ENCODE measurements at regions not wholly inside any gene's neighbourhood (a gene's known extent, or its start where the extent isn't known, plus 50 kb on each side); places are given as distances from the start of the nearest gene placed in this dataset.
"Not testable (repeated sequence)": the region's sequence is repeated elsewhere in the genome, so short reads cannot be mapped to it uniquely, and the experiment has no call there.

- H3K36me3 ChIP-seq (ENCODE audit: control insufficient read depth in 4 of 4, insufficient read depth in 3 of 4, low read depth in 1 of 4, low read length in 3 of 4); H3K4me3 ChIP-seq (ENCODE audit: low read depth in 1 of 3, low read length in 3 of 3); H3K9ac ChIP-seq (ENCODE audit: low read depth in 1 of 2, low read length in 2 of 2); H3K27me3 ChIP-seq (ENCODE audit: control insufficient read depth in 4 of 4, insufficient read depth in 4 of 4, low read length in 3 of 4); H3K4me1 ChIP-seq (ENCODE audit: control insufficient read depth in 4 of 4, insufficient read depth in 4 of 4, low read length in 3 of 4); DNase-seq (ENCODE audit: low spot score); H3K9me3 ChIP-seq (ENCODE audit: control insufficient read depth in 4 of 4, low read length in 3 of 4); H3K27ac ChIP-seq (ENCODE audit: low read depth in 1 of 2, low read length in 2 of 2): not testable (repeated sequence)
- WGBS = 93% methylated on average over 1 of the region's 1 CpG
These were observed 50.8 kb upstream of the KIF13A start for GRCh38 chr6:18038235-18038634.
